ENCODE measurements at regions not wholly inside any gene's neighbourhood (a gene's known extent, or its start where the extent isn't known, plus 50 kb on each side); places are given as distances from the start of the nearest gene placed in this dataset.

DNA sequence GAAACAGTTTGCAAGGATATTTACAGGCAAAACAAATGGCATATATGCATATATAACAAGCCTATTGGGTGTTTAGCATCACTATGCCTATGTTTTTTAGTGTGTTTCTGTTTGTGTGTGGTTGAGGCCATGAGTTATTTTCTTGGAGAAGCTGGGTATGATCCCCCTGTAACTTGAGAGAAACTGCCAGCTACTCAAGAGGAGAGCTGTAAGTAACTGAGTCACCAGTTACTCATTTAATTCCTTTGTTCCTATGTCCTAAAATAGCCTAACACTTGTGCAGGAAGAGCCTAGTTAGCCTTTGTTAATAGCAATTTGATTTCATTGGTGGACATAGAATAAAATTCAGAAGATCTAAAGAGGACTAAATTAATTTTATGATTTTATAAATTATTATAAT is 79.1 kb downstream of the PWWP3B start:
- Histone ChIP-seq H4K20me1 (ENCODE audit: insufficient read depth) (no peaks in the 10 kb centered on the region), H3K79me2 (ENCODE audit: insufficient read depth, low read length) (no peaks in the 10 kb centered on the region), H3K27me3 (ENCODE audit: insufficient read depth, low read length) (no peaks in the 10 kb centered on the region), H3K4me2 (ENCODE audit: low read length) (peak overlapping the region; percentile 61), H3K4me3 (replicated peaks in 1 of 2; ENCODE audit: low read depth in 1 of 2, low read length in 2 of 2) (no peak overlapping the region; a peak in 1 of 4 replicates), H2AFZ (ENCODE audit: low read depth, low read length, poor library complexity, severe bottlenecking) (no peak overlapping the region), H3K36me3 (ENCODE audit: control insufficient read depth in 1 of 2, insufficient read depth in 2 of 2, low read length in 2 of 2) (no peaks in the 10 kb centered on the region), H3K9me2 (ENCODE audit: insufficient read depth) (no peaks in the 10 kb centered on the region), H3K9ac (ENCODE audit: low read length) (peak overlapping the region; percentile 17; the same call in 1 of the 2 replicates), H3K27ac (ENCODE audit: low read depth, low read length) (no peak overlapping the region), H3K4me1 (ENCODE audit: control insufficient read depth in 1 of 2, insufficient read depth in 2 of 2, low read length in 2 of 2) (peaks cover 0 to 19% of the 10 kb centered on the region in 2 experiments; a peak in 2 of 4 replicates), H3K9me3 (ENCODE audit: control insufficient read depth in 1 of 2, insufficient read depth in 1 of 2, low read depth in 1 of 2, low read length in 2 of 2) (no peaks in the 10 kb centered on the region)
- intact Hi-C loops (cut with micrococcal nuclease), result no loop called here
- CTCF ChIA-PET, result no interaction called here
- RAD21 ChIA-PET (ENCODE audit: low non-redundant PET in 1 of 2, low total read pairs in 2 of 2, uncharacterized antibody in 2 of 2, unreplicated experiment in 2 of 2), result no interaction called here
- POLR2A ChIA-PET, result no interaction called here
- ATAC-seq (no peak), DNase-seq (ENCODE audit: low read depth, low spot score) (peak; percentile 18)
- peak; percentile 29; the same call in 1 of the 2 replicates for TF ChIP-seq SP1 (IDR thresholded peaks at IDR 0.05; ENCODE audit: low read depth)
- no peak for TF ChIP-seq TCF7L2 (IDR thresholded peaks at IDR 0.05; ENCODE audit: borderline replicate concordance, extremely low read depth, insufficient read depth, insufficient read length)
- no peak for TF ChIP-seq ELF1 (IDR thresholded peaks at IDR 0.05; ENCODE audit: borderline replicate concordance, low read depth)
- TF ChIP-seq CBX3 (IDR thresholded peaks at IDR 0.05; ENCODE audit: low read depth), result 0 out of 2 replicates have a peak, but pooled peaks have one; percentile 42
- no peak for TF ChIP-seq CTCF (IDR thresholded peaks at IDR 0.05 in 2 of 3, conservative IDR thresholded peaks at IDR 0.05 in 1 of 3; ENCODE audit: borderline replicate concordance in 1 of 3, insufficient read depth in 1 of 3, low read depth in 2 of 3, low read length in 2 of 3)
- TF ChIP-seq FOSL1 (IDR thresholded peaks at IDR 0.05; ENCODE audit: low read depth), result peak; percentile 67
- no peak for TF ChIP-seq EZH2phosphoT487 (IDR thresholded peaks at IDR 0.05; ENCODE audit: borderline replicate concordance)
- no peak for TF ChIP-seq EGR1 (IDR thresholded peaks at IDR 0.05; ENCODE audit: low read depth)
- TF ChIP-seq, protein P1, sequence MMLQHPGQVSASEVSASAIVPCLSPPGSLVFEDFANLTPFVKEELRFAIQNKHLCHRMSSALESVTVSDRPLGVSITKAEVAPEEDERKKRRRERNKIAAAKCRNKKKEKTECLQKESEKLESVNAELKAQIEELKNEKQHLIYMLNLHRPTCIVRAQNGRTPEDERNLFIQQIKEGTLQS (IDR thresholded peaks at IDR 0.05), result no peak
- TF ChIP-seq JUND (IDR thresholded peaks at IDR 0.05), result peak; percentile 50
- BruUV-seq (replicated peaks), result no TSS peak
